Ishikawa (cell line): ENCODE measurements at regions not wholly inside any gene's neighbourhood (a gene's known extent, or its start where the extent isn't known, plus 50 kb on each side); places are given as distances from the start of the nearest gene placed in this dataset.

Experiments
- CEBPB ChIP-seq: IDR thresholded peaks from 2 replicates; pipeline ENCODE4 v1.6.1; 2012
- CREB1 ChIP-seq: IDR thresholded peaks from 2 replicates; pipeline ENCODE4 v1.6.1; 2012; ENCODE audit warnings: low read depth
- EGR1 ChIP-seq: IDR thresholded peaks from 2 replicates; pipeline ENCODE4 v1.6.1; 2012
- EP300 ChIP-seq: IDR thresholded peaks from 2 replicates; pipeline ENCODE4 v1.6.1; 2012; ENCODE audit warnings: borderline replicate concordance
- FOXM1 ChIP-seq: IDR thresholded peaks from 2 replicates; pipeline ENCODE4 v1.6.1; 2012; ENCODE audit warnings: low read depth, borderline replicate concordance
- NFIC ChIP-seq: IDR thresholded peaks from 2 replicates; pipeline ENCODE4 v1.6.1; 2012
- RAD21 ChIP-seq: IDR thresholded peaks from 2 replicates; pipeline ENCODE4 v1.6.1; 2012; ENCODE audit warnings: low read depth
- REST ChIP-seq: IDR thresholded peaks from 2 replicates; pipeline ENCODE4 v1.6.1; 2012; ENCODE audit warnings: low read depth, mild to moderate bottlenecking
- TAF1 ChIP-seq: IDR thresholded peaks from 2 replicates; pipeline ENCODE4 v1.6.1; 2012; ENCODE audit warnings: low read depth, mild to moderate bottlenecking
- TEAD4 ChIP-seq: IDR thresholded peaks from 2 replicates; pipeline ENCODE4 v1.6.1; 2012
- YY1 ChIP-seq: IDR thresholded peaks from 2 replicates; pipeline ENCODE4 v1.6.1; 2012; ENCODE audit warnings: low read depth
- ZBTB7A ChIP-seq: IDR thresholded peaks from 2 replicates; pipeline ENCODE4 v1.6.1; 2012; ENCODE audit warnings: low read depth
- TF ChIP-seq, protein P1 (sequence below): IDR thresholded peaks from 2 replicates; pipeline ENCODE4 v1.6.1; 2012
- TF ChIP-seq, protein P2 (sequence below): IDR thresholded peaks from 2 replicates; pipeline ENCODE4 v1.6.1; 2012

- no peak for TF ChIP-seq ZBTB7A
- TF ChIP-seq RAD21: no peak
- TF ChIP-seq CEBPB: no peak
- no peak for TF ChIP-seq FOXM1
- no peak for TF ChIP-seq CREB1
- no peak for TF ChIP-seq TAF1
- TF ChIP-seq YY1: no peak
- no peak for TF ChIP-seq EP300
- no peak for TF ChIP-seq REST
- no peak for TF ChIP-seq NFIC
- TF ChIP-seq, protein P1, sequence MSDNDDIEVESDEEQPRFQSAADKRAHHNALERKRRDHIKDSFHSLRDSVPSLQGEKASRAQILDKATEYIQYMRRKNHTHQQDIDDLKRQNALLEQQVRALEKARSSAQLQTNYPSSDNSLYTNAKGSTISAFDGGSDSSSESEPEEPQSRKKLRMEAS: no peak
- TF ChIP-seq EGR1: no peak
- TF ChIP-seq, protein P2, sequence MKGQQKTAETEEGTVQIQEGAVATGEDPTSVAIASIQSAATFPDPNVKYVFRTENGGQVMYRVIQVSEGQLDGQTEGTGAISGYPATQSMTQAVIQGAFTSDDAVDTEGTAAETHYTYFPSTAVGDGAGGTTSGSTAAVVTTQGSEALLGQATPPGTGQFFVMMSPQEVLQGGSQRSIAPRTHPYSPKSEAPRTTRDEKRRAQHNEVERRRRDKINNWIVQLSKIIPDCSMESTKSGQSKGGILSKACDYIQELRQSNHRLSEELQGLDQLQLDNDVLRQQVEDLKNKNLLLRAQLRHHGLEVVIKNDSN: no peak
- no peak for TF ChIP-seq TEAD4
Observed at GRCh38 chr6:133710826-133711225, 178.1 kb upstream of the TCF21 start.
